GM12878 (cell line): ENCODE measurements at regions not wholly inside any gene's neighbourhood (a gene's known extent, or its start where the extent isn't known, plus 50 kb on each side); places are given as distances from the start of the nearest gene placed in this dataset.

Experiments
- ATAC-seq: fragments of 200-7000 bp; cut with Tn5 transposase; 3 replicates; pipeline ENCODE4 v1.9.1; 2020; ENCODE audit warnings: mild to moderate bottlenecking, moderate library complexity
- BruUV-seq: library from RNA; stranded (reverse); fragments of 400-500 nt; replicated peaks from 2 replicates; lab custom pipeline; 2021; lab: Mats Ljungman, UMichigan
- CTCF ChIA-PET: fragments of 300-600 bp; sonication (Branson Sonifier 250); formaldehyde crosslinking; extraction: SDS; loops from one replicate; lab custom pipeline; 2021; ENCODE audit warnings: inconsistent platforms; lab: Yijun Ruan, JAX
- POLR2A ChIA-PET: fragments of 350-600 bp; formaldehyde crosslinking; extraction: SDS; loops from one replicate; lab custom pipeline; 2021; ENCODE audit warnings: inconsistent platforms; lab: Charles Lee
- RAD21 ChIA-PET: fragments of 300-600 bp; sonication (Branson Sonifier 250); formaldehyde crosslinking; loops from one replicate; lab custom pipeline; 2023; ENCODE audit warnings: antibody characterized with exemption; ENCODE audit not compliant: unreplicated experiment; lab: Charles Lee
- SMC1A ChIA-PET: fragments of 300-600 bp; sonication (Branson Sonifier 250); formaldehyde crosslinking; loops from one replicate; lab custom pipeline; 2023; ENCODE audit not compliant: unreplicated experiment, uncharacterized antibody; lab: Charles Lee
- DNase-seq: peaks from one replicate; pipeline ENCODE4 v3.0.0-alpha.2; 2011; ENCODE audit warnings: low read depth, low spot score
- FAIRE-seq: peaks from 3 replicates; lab custom pipeline; 2011; peaks lifted over from hg19 to GRCh38; lab: Jason Lieb, UNC
- H2AFZ ChIP-seq: 2 replicates; pipeline ENCODE4 v1.6.0; 2011; ENCODE audit warnings: low read depth, low read length, control low read depth; ENCODE audit not compliant: control insufficient read depth
- H3K27ac ChIP-seq: 2 replicates; pipeline ENCODE4 v1.5.1; 2011; ENCODE audit warnings: control low read depth; ENCODE audit not compliant: control insufficient read depth, insufficient read depth
- H3K27me3 ChIP-seq, 2 experiments: replicated peaks in 1 of 2; 2 replicates each; pipeline versions ENCODE4 v1.6.0 to v1.6.1; 2011; ENCODE audit warnings: low read length in 1 of 2; ENCODE audit not compliant: control insufficient read depth in 2 of 2, insufficient read depth in 2 of 2
- H3K36me3 ChIP-seq, 2 experiments: 2 replicates each; pipeline ENCODE4 v1.5.1; 2011; ENCODE audit warnings: low read length in 1 of 2; ENCODE audit not compliant: control insufficient read depth in 2 of 2, insufficient read depth in 2 of 2
- H3K4me1 ChIP-seq: 2 replicates; pipeline ENCODE4 v1.6.1; 2011; ENCODE audit warnings: mild to moderate bottlenecking, low read length, moderate library complexity, mixed read lengths; ENCODE audit not compliant: control insufficient read depth, insufficient read depth
- H3K4me2 ChIP-seq: 2 replicates; pipeline ENCODE4 v1.6.0; 2011; ENCODE audit warnings: control low read depth; ENCODE audit not compliant: control insufficient read depth, insufficient read depth
- H3K4me3 ChIP-seq: fragments of 200-600 bp; sonication (generic); 2 replicates; pipeline ENCODE4 v1.5.1; 2016
- H3K79me2 ChIP-seq: 2 replicates; pipeline ENCODE4 v1.6.0; 2011; ENCODE audit warnings: low read length; ENCODE audit not compliant: control insufficient read depth, insufficient read depth
- H3K9ac ChIP-seq: 2 replicates; pipeline ENCODE4 v1.8.0; 2011; ENCODE audit warnings: low read length, control low read depth, mixed read lengths; ENCODE audit not compliant: control insufficient read depth, insufficient read depth
- H3K9me3 ChIP-seq: replicated peaks from 3 replicates; pipeline ENCODE4 v1.5.1; 2011; ENCODE audit warnings: mild to moderate bottlenecking, low read length; ENCODE audit not compliant: control insufficient read depth, insufficient read depth
- H4K20me1 ChIP-seq: 2 replicates; pipeline ENCODE4 v1.6.0; 2011; ENCODE audit not compliant: control insufficient read depth, insufficient read depth
- E2F8 ChIP-seq: fragments of 450-650 bp; IDR thresholded peaks from 2 replicates; pipeline ENCODE4 v1.6.1; 2018; ENCODE audit warnings: mild to moderate bottlenecking, low read depth, moderate library complexity; ENCODE audit not compliant: partially characterized antibody
- NFIC ChIP-seq: IDR thresholded peaks from 2 replicates; pipeline ENCODE4 v1.6.1; 2012; ENCODE audit warnings: low read depth, mild to moderate bottlenecking, inconsistent platforms, low read length, moderate library complexity
- PAX8 ChIP-seq: fragments of 450-650 bp; IDR thresholded peaks from 2 replicates; pipeline ENCODE4 v1.6.1; 2017; ENCODE audit warnings: mild to moderate bottlenecking, moderate library complexity
- SMAD1 ChIP-seq: fragments of 450-650 bp; IDR thresholded peaks from 2 replicates; pipeline ENCODE4 v1.6.1; 2018; ENCODE audit warnings: mild to moderate bottlenecking, low read depth; ENCODE audit not compliant: partially characterized antibody
- ZBTB33 ChIP-seq: fragments of 450-650 bp; IDR thresholded peaks from 2 replicates; pipeline ENCODE4 v1.6.1; 2017; ENCODE audit warnings: mild to moderate bottlenecking
- WGBS: methylation state at CpG from one replicate; pipeline ENCODE4 v1.1.6; 2016; ENCODE audit warnings: low lambda C conversion rate; ENCODE audit not compliant: insufficient replicate concordance, insufficient coverage; ENCODE audit errors: missing lambda C conversion rate; 5-methylcytosine and 5-hydroxymethylcytosine counted together
- in situ Hi-C: fragments of 300-500 bp; cut with MboI; formaldehyde crosslinking; loops from 9 replicates; pipeline ENCODE4 v1.14.3; 2018; ENCODE audit warnings: mixed read lengths
- intact Hi-C: fragments of 100-400 bp; cut with micrococcal nuclease; formaldehyde crosslinking; loops from one replicate; pipeline ENCODE4 v1.14.2; 2022; ENCODE audit not compliant: unreplicated experiment

- no peak for TF ChIP-seq E2F8
- no peak for TF ChIP-seq NFIC
- no peak for TF ChIP-seq ZBTB33
- TF ChIP-seq PAX8: no peak
These were observed 343.2 kb upstream of the ONECUT1 start (continued) for GRCh38 chr15:53133255-53133850.

GRCh38 chr15:53130943-53131342 is 340.8 kb upstream of the ONECUT1 start:
- no peak for TF ChIP-seq SMAD1
- TF ChIP-seq, all 136 proteins: peak for 0
- ChIA-PET RAD21 (no interaction called here), SMC1A (no interaction called here), POLR2A (no interaction called here), CTCF (no interaction called here)
- FAIRE-seq (no peak), ATAC-seq (no peak), DNase-seq (no peak)
- Histone ChIP-seq H3K9ac (no peak overlapping the region), H2AFZ (no peak overlapping the region), H3K36me3 (no peaks in the 10 kb centered on the region), H3K4me3 (no peak overlapping the region), H3K27me3 (no peaks in the 10 kb centered on the region; a peak in 1 of 4 replicates), H3K79me2 (no peaks in the 10 kb centered on the region), H3K4me1 (no peaks in the 10 kb centered on the region), H3K9me3 (no peaks in the 10 kb centered on the region), H3K27ac (no peak overlapping the region), H3K4me2 (no peak overlapping the region), H4K20me1 (no peaks in the 10 kb centered on the region)
- BruUV-seq: no TSS peak
- in situ Hi-C loops: no loop called here
- intact Hi-C loops: no loop called here
- WGBS: 100% methylated on average over 3 of the region's 3 CpGs
